ENCODE measurements at regions not wholly inside any gene's neighbourhood (a gene's known extent, or its start where the extent isn't known, plus 50 kb on each side); places are given as distances from the start of the nearest gene placed in this dataset.

GRCh38 chrX:13511241-13511943 lies 58.0 kb upstream of the EGFL6 start (continued):
- TF ChIP-seq KDM1A (IDR thresholded peaks at IDR 0.05; ENCODE audit: borderline replicate concordance, low read length) (no peak), CHD1 (IDR thresholded peaks at IDR 0.05; ENCODE audit: low read depth, low read length) (no peak), HDAC6 (IDR thresholded peaks at IDR 0.05; ENCODE audit: low read depth, low read length) (no peak), SIRT6 (IDR thresholded peaks at IDR 0.05; ENCODE audit: low read length) (no peak), E2F6 (IDR thresholded peaks at IDR 0.05) (no peak), YY1 (IDR thresholded peaks at IDR 0.05; ENCODE audit: low read depth, low read length) (no peak), BACH1 (IDR thresholded peaks at IDR 0.05; ENCODE audit: low read length) (no peak)

All from H1 (cell line).